ENCODE measurements at regions not wholly inside any gene's neighbourhood (a gene's known extent, or its start where the extent isn't known, plus 50 kb on each side); places are given as distances from the start of the nearest gene placed in this dataset.

DNA sequence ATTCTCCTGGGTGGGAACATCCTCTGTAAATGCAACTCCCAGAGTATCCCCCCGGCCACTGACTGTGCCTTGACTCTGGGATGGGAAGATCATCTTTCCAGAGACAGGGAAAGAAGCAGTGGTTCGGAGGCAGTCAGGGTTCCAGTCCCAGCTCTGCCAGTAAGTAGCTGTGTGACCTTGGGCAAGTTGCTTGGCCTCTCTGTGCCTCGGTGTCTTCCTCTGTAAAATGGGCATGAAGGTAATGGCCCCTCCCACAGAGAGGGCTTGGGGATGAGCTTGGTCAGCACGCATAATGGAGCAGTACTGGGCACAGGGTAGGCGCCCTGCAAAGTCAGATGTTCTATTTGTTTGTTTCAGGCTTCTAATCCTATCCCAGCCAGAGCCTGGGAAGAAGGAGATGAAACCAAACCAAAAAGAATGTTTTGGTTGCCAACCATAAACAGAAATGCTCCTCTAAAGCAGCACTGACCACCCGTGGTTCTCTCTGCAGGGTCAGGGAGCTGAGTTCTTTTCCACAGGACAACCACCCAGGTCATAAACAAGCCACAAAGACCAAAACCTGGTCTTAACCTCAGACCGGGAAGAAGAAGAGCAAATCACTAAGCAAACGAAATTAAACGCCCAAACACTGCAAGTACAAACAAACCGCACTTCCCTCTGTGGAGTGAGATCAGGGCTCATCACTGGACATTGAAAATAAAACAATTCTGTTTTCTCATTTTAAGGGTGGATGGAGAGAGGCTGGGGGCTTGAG lies 381.0 kb upstream of the SULF2 start:
- DNase-seq = no peak
- no peak overlapping the region for H3K4me3 Mint-ChIP-seq
- no peaks in the 10 kb centered on the region for H3K9me3 Mint-ChIP-seq
- H3K36me3 Mint-ChIP-seq = no peaks in the 10 kb centered on the region
- CTCF ChIA-PET = no interaction called here
- intact Hi-C loops (cut with micrococcal nuclease) = no loop called here
- no peaks in the 10 kb centered on the region for H3K4me1 Mint-ChIP-seq (ENCODE audit: low read depth)
- H3K27me3 Mint-ChIP-seq = peaks cover 11% of the 10 kb centered on the region
- POLR2A ChIA-PET = no interaction called here
- no peak overlapping the region for H3K27ac Mint-ChIP-seq

DNA sequence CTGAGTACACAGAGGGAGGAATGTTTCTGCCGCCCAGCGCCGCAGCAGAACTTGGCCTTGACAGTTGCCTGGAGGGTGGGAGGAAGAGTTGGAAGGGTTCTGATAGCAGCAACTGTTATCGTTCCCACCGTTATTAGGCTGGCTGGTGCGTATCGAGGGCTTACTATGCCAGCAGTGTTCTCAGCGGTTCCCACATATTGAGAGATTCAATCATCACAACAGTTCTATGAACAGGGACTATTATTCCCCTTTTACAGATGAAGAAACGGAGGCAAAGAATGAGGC lies 380.1 kb upstream of the SULF2 start:
- DNase-seq = no peak
- intact Hi-C loops (cut with micrococcal nuclease) = no loop called here
- no peak overlapping the region for H3K27ac Mint-ChIP-seq
- H3K9me3 Mint-ChIP-seq = no peaks in the 10 kb centered on the region
- H3K36me3 Mint-ChIP-seq = no peaks in the 10 kb centered on the region
- CTCF ChIA-PET = no interaction called here
- POLR2A ChIA-PET = no interaction called here
- H3K4me3 Mint-ChIP-seq = no peak overlapping the region
- peaks cover 8% of the 10 kb centered on the region for H3K27me3 Mint-ChIP-seq
- H3K4me1 Mint-ChIP-seq (ENCODE audit: low read depth) = no peaks in the 10 kb centered on the region

DNA sequence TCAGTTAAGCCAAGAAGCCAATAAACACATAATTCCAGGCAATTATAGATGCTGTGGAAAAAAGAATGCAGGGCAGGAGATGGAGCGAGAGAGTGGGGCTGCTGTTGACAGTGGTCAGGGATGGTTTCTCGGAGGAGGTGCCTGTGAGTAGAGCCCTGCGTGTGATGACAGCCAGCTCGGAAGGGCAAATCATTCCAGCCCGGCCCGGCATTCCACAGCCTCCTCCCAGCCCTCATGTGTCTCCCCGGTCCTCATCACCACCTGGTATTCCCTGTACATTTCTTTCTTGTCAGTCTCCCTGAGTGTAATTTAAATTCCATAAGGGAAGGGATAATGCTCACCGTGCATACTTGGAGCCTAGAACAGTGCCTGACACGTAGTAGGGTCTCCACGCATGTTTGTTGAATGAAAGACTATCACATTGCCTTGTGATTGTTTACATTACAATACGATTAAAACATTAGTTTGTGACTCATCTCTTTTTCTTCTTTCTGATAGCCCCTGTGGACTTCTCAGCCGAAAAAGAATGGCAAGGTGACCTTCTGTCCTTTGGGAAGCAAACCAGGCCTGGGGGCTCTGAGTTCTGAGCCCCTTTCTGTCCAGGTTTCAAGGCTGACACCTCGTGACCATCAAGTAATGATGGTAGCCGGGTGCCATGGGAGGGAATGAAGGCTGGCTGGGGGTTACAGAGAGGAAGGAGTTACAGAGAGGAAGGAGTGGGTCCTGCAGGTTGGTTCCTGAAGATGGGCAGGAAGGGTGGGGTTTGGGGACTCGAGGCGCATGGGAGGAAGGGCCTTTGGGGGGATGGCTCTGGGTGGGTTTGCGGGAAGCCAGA lies 379.5 kb upstream of the SULF2 start:
- Mint-ChIP-seq H3K36me3 (no peaks in the 10 kb centered on the region), H3K4me1 (ENCODE audit: low read depth) (no peaks in the 10 kb centered on the region), H3K4me3 (no peak overlapping the region), H3K27ac (no peak overlapping the region), H3K9me3 (no peaks in the 10 kb centered on the region), H3K27me3 (peaks cover 8% of the 10 kb centered on the region)
- POLR2A ChIA-PET = no interaction called here
- no peak for DNase-seq
- intact Hi-C loops (cut with micrococcal nuclease) = no loop called here
- CTCF ChIA-PET = no interaction called here

DNA sequence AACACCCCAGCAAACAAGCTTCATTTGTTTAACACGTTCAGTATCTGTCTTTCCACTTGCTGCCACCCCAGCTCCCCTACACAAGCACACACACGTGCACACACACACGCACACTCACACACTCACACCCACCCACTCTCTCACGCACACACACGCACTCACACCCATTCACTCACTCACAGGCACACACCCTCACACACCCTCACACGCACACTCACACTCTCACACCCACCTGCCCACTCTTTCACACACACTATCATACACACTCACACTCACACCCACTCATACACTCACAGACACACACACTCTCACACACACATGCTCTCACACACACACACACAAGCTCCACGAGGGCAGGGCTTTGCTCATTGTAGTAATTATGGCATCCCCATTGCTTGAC lies 378.8 kb upstream of the SULF2 start:
- CTCF ChIA-PET = no interaction called here
- intact Hi-C loops (cut with micrococcal nuclease) = no loop called here
- no peak for DNase-seq
- H3K27me3 Mint-ChIP-seq = peaks cover 10% of the 10 kb centered on the region
- no peaks in the 10 kb centered on the region for H3K9me3 Mint-ChIP-seq
- POLR2A ChIA-PET = no interaction called here
- no peaks in the 10 kb centered on the region for H3K4me1 Mint-ChIP-seq (ENCODE audit: low read depth)
- no peak overlapping the region for H3K4me3 Mint-ChIP-seq
- H3K36me3 Mint-ChIP-seq = no peaks in the 10 kb centered on the region
- H3K27ac Mint-ChIP-seq = no peak overlapping the region

GRCh38 chr20:48163505-48163904 lies 378.2 kb upstream of the SULF2 start:
- CTCF ChIA-PET = no interaction called here

GRCh38 chr20:48162621-48163020 lies 377.3 kb upstream of the SULF2 start:
- no peaks in the 10 kb centered on the region for H3K36me3 Mint-ChIP-seq
- no peak overlapping the region for H3K27ac Mint-ChIP-seq
- no peak for DNase-seq
- H3K27me3 Mint-ChIP-seq = peaks cover 14% of the 10 kb centered on the region
- H3K4me1 Mint-ChIP-seq (ENCODE audit: low read depth) = no peaks in the 10 kb centered on the region
- CTCF ChIA-PET = no interaction called here
- intact Hi-C loops (cut with micrococcal nuclease) = no loop called here
- H3K4me3 Mint-ChIP-seq = no peak overlapping the region
- POLR2A ChIA-PET = no interaction called here
- no peaks in the 10 kb centered on the region for H3K9me3 Mint-ChIP-seq

More at GRCh38 chr20:48163505-48163904, 378.2 kb upstream of the SULF2 start:
- H3K4me3 Mint-ChIP-seq = no peak overlapping the region
- H3K27me3 Mint-ChIP-seq = peaks cover 10% of the 10 kb centered on the region
- H3K36me3 Mint-ChIP-seq = no peaks in the 10 kb centered on the region
- DNase-seq = no peak
- no peaks in the 10 kb centered on the region for H3K9me3 Mint-ChIP-seq
- POLR2A ChIA-PET = no interaction called here
- H3K4me1 Mint-ChIP-seq (ENCODE audit: low read depth) = no peaks in the 10 kb centered on the region
- no peak overlapping the region for H3K27ac Mint-ChIP-seq
- intact Hi-C loops (cut with micrococcal nuclease) = no loop called here

- CTCF ChIA-PET = no interaction called here
- intact Hi-C loops (cut with micrococcal nuclease) = no loop called here
- Mint-ChIP-seq H3K27ac (no peak overlapping the region), H3K4me1 (ENCODE audit: low read depth) (no peaks in the 10 kb centered on the region), H3K4me3 (no peak overlapping the region), H3K36me3 (no peaks in the 10 kb centered on the region), H3K27me3 (peaks cover 15% of the 10 kb centered on the region), H3K9me3 (peaks cover 9% of the 10 kb centered on the region)
- no peak for DNase-seq
- POLR2A ChIA-PET = no interaction called here
Observed at GRCh38 chr20:48159145-48160008, 374.1 kb upstream of the SULF2 start.

DNA sequence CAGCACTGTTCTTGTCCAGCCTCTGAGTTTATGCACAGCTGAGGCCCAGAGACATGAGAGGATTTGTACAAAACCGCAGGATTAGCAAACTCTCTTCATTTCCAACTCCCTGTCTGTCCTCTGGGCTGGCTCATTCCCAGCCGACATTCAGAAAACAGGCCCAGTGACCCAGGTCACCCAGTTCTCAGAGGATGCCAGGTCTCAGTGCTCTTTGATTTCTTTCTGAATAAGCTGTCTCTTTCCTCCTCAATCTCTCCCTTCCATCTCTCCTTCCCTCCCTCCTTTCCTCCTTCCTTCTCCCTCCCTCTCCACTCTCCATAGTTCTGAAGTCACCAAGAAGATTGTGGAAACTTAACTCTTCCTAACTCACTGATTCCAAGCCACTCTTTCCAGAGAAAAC lies 372.7 kb upstream of the SULF2 start:
- intact Hi-C loops (cut with micrococcal nuclease) = no loop called here
- no peak overlapping the region for H3K27ac Mint-ChIP-seq
- H3K36me3 Mint-ChIP-seq = no peaks in the 10 kb centered on the region
- peaks cover 22% of the 10 kb centered on the region for H3K27me3 Mint-ChIP-seq
- no peak overlapping the region for H3K4me3 Mint-ChIP-seq
- POLR2A ChIA-PET = no interaction called here
- no peaks in the 10 kb centered on the region for H3K4me1 Mint-ChIP-seq (ENCODE audit: low read depth)
- DNase-seq = no peak
- CTCF ChIA-PET = no interaction called here
- H3K9me3 Mint-ChIP-seq = peaks cover 9% of the 10 kb centered on the region

GRCh38 chr20:48156951-48157700 lies 371.8 kb upstream of the SULF2 start:
- ChIA-PET POLR2A (no interaction called here), CTCF (no interaction called here)
- intact Hi-C loops (cut with micrococcal nuclease) = no loop called here
- H3K4me3 Mint-ChIP-seq = no peak overlapping the region
- no peak for DNase-seq
- no peaks in the 10 kb centered on the region for H3K4me1 Mint-ChIP-seq (ENCODE audit: low read depth)
- peaks cover 9% of the 10 kb centered on the region for H3K9me3 Mint-ChIP-seq
- H3K27me3 Mint-ChIP-seq = peaks cover 22% of the 10 kb centered on the region
- no peak overlapping the region for H3K27ac Mint-ChIP-seq
- H3K36me3 Mint-ChIP-seq = no peaks in the 10 kb centered on the region

GRCh38 chr20:48156521-48156920 lies 371.2 kb upstream of the SULF2 start:
- ChIA-PET CTCF (no interaction called here), POLR2A (no interaction called here)
- H3K4me1 Mint-ChIP-seq (ENCODE audit: low read depth) = no peaks in the 10 kb centered on the region

DNA sequence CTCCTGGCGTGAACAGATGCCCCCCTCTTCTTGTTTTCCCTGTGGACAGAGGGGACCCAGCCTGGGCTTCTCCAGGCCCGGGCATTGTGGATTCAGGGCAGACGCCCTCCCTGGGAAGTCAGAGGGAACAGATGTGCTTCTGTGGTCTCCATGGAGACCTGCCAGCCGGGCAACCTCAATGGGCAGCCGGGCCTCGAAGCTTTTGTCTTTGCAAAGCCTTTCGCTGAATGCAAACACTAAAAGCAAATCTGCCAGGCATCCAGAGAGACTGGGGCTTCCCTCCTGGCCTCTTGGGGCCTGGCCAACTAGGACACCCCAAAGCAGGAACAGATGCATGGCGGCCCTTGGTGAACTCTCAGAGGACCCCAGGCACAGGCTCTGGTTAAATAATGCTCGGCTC lies 370.0 kb upstream of the SULF2 start:
- ChIA-PET CTCF (no interaction called here), POLR2A (no interaction called here)
- Mint-ChIP-seq H3K4me3 (no peak overlapping the region), H3K4me1 (ENCODE audit: low read depth) (no peaks in the 10 kb centered on the region), H3K9me3 (peaks cover 9% of the 10 kb centered on the region), H3K27ac (no peak overlapping the region), H3K27me3 (peaks cover 22% of the 10 kb centered on the region), H3K36me3 (no peaks in the 10 kb centered on the region)
- intact Hi-C loops (cut with micrococcal nuclease) = no loop called here
- DNase-seq = no peak

More at GRCh38 chr20:48156521-48156920, 371.2 kb upstream of the SULF2 start:
- intact Hi-C loops (cut with micrococcal nuclease) = no loop called here
- Mint-ChIP-seq H3K4me3 (no peak overlapping the region), H3K27ac (no peak overlapping the region), H3K27me3 (peaks cover 22% of the 10 kb centered on the region), H3K36me3 (no peaks in the 10 kb centered on the region), H3K9me3 (peaks cover 9% of the 10 kb centered on the region)
- no peak for DNase-seq

DNA sequence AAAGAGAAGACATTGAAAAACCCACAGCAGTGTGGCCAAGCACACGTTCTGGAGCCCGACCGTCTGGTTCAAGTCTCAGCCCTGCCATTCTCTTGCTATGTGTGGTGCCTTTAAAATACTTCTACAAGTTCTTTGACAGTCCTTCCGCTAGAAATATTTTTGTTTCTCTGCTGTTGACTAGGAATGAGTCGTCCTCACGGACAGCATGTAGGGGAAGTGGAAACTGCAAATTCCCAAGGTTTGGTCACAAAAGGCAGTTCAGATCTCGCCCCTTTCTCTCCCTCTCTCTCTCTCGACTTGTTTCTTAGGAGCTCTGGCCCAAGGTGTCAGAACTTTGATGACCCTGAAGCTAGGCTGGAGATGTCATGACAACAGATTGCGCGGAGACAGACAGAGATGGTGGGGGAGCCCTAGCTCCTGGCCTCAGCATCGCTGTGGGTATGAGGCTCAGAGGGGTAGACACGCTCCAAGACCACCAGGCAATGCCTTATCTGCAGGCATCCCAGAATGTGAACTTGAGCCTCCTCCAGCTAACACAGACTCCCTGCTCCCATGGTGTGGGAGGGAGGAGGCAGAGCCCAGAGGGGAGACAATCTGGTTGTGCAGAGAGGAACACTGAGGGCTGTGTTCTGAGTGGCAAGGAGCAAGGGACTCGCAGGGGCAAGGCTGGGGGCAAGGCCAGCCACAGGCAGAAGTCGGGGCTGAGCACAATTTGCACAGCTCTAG lies 368.9 kb upstream of the SULF2 start:
- Mint-ChIP-seq H3K36me3 (no peaks in the 10 kb centered on the region), H3K4me1 (ENCODE audit: low read depth) (no peaks in the 10 kb centered on the region), H3K27ac (no peak overlapping the region), H3K4me3 (no peak overlapping the region), H3K27me3 (peaks cover 17% of the 10 kb centered on the region), H3K9me3 (peaks cover 9% of the 10 kb centered on the region)
- intact Hi-C loops (cut with micrococcal nuclease) = no loop called here
- ChIA-PET POLR2A (no interaction called here), CTCF (no interaction called here)
- no peak for DNase-seq

Measured in activated CD4-positive, alpha-beta memory T cell treated with anti-CD3 and anti-CD28 coated beads for 36 hours (primary cell).